Breast epithelium (tissue), 4 donors: ENCODE measurements at regions not wholly inside any gene's neighbourhood (a gene's known extent, or its start where the extent isn't known, plus 50 kb on each side); places are given as distances from the start of the nearest gene placed in this dataset.

Experiments used
- DNase-seq, 2 donors: peaks; one replicate each; pipeline ENCODE4 v3.0.0-alpha.2; 2019; ENCODE audit warnings: low spot score in 2 of 2
- H3K27ac ChIP-seq, 2 donors: fragments of 200-600 bp; sonication (generic) in 1 of 2; one replicate each; pipeline ENCODE4 v1.5.1; 2016 to 2019; ENCODE audit warnings: mild to moderate bottlenecking in 1 of 2
- H3K27me3 ChIP-seq, 2 donors: fragments of 200-600 bp; sonication (generic) in 1 of 2; one replicate each; pipeline versions ENCODE4 v1.5.1 to v1.6.0; 2017 to 2019; ENCODE audit warnings: control low read depth in 1 of 2, mild to moderate bottlenecking in 1 of 2
- H3K36me3 ChIP-seq: fragments of 200-600 bp; one replicate; pipeline ENCODE4 v1.5.1; 2019
- H3K4me1 ChIP-seq, 2 donors: fragments of 200-600 bp; sonication (generic); one replicate each; pipeline ENCODE4 v1.5.1; 2016 to 2019; ENCODE audit warnings: control low read depth in 1 of 2
- H3K4me3 ChIP-seq, 3 donors: fragments of 200-600 bp; sonication (generic); 1 replicate in 2 of 3; 2 replicates in 1 of 3; pipeline ENCODE4 v1.5.1; 2016 to 2019; ENCODE audit warnings: mild to moderate bottlenecking in 3 of 3, moderate library complexity in 2 of 3
- H3K9me3 ChIP-seq, 2 donors: fragments of 200-600 bp; sonication (generic) in 1 of 2; one replicate each; pipeline ENCODE4 v1.5.1; 2016 to 2019; ENCODE audit warnings: control low read depth in 1 of 2
- CTCF ChIP-seq, 3 donors: fragments of 450-650 bp; IDR thresholded peaks; one replicate each; pipeline ENCODE4 v1.5.1; 2016 to 2017; ENCODE audit warnings: antibody characterized with exemption in 3 of 3, mild to moderate bottlenecking in 3 of 3, moderate library complexity in 3 of 3
- POLR2A ChIP-seq: fragments of 450-650 bp; IDR thresholded peaks from one replicate; pipeline ENCODE4 v1.6.1; 2016; ENCODE audit warnings: antibody characterized with exemption, mild to moderate bottlenecking, moderate library complexity
- POLR2AphosphoS5 ChIP-seq, 3 donors: sonication (generic); formaldehyde crosslinking; IDR thresholded peaks; one replicate each; pipeline ENCODE4 v1.6.1; 2017; ENCODE audit warnings: antibody characterized with exemption in 3 of 3
- intact Hi-C: fragments of 100-400 bp; cut with DNase I; formaldehyde crosslinking; loops from one replicate; pipeline ENCODE4 v1.15.1; 2023; ENCODE audit warnings: low total_unique reads

- intact Hi-C loops, result no loop called here
- Histone ChIP-seq H3K9me3 (no peaks in the 10 kb centered on the region), H3K36me3 (no peaks in the 10 kb centered on the region), H3K4me3 (peak overlapping the region in 1 of 3 donors; percentile 51), H3K4me1 (peaks cover 11 to 33% of the 10 kb centered on the region in 2 donors), H3K27me3 (no peaks in the 10 kb centered on the region), H3K27ac (peak overlapping the region; percentile 92 to 96)
- TF ChIP-seq POLR2AphosphoS5 (IDR thresholded peaks at IDR 0.05), result peak; percentile 71 to 83 (median 75)
- TF ChIP-seq POLR2A, result no peak
- peak; percentile 55 to 87 for DNase-seq
These were observed 71.8 kb upstream of the CD180 start for GRCh38 chr5:67268231-67269021.

GRCh38 chr5:67267512-67268216 is 71.1 kb upstream of the CD180 start:
- Histone ChIP-seq H3K36me3 (no peaks in the 10 kb centered on the region), H3K4me3 (no peak overlapping the region), H3K27ac (peak overlapping the region; percentile 92 to 96), H3K9me3 (no peaks in the 10 kb centered on the region), H3K4me1 (peaks cover 11 to 33% of the 10 kb centered on the region in 2 donors), H3K27me3 (no peaks in the 10 kb centered on the region)
- intact Hi-C loops, result no loop called here
- TF ChIP-seq POLR2AphosphoS5 (IDR thresholded peaks at IDR 0.05) (peak in 2 of 3 donors; percentile 12 to 77), POLR2A (no peak), CTCF (IDR thresholded peaks at IDR 0.05) (peak in 1 of 3 donors; percentile 3)
- no peak for DNase-seq

- no peaks in the 10 kb centered on the region for H3K27me3 ChIP-seq
- H3K4me3 ChIP-seq, result no peak overlapping the region
- H3K27ac ChIP-seq, result peak overlapping the region; percentile 92 to 96
- no peaks in the 10 kb centered on the region for H3K36me3 ChIP-seq
- TF ChIP-seq POLR2A, result no peak
- DNase-seq, result no peak
- intact Hi-C loops, result no loop called here
- H3K4me1 ChIP-seq, result peaks cover 11 to 33% of the 10 kb centered on the region in 2 donors
- no peaks in the 10 kb centered on the region for H3K9me3 ChIP-seq
These were observed 70.2 kb upstream of the CD180 start for GRCh38 chr5:67266654-67267350.

GRCh38 chr5:67265951-67266350 is 69.4 kb upstream of the CD180 start:
- TF ChIP-seq CTCF (IDR thresholded peaks at IDR 0.05) (no peak), POLR2AphosphoS5 (IDR thresholded peaks at IDR 0.05) (no peak)
- H3K36me3 ChIP-seq, result no peaks in the 10 kb centered on the region
- H3K4me1 ChIP-seq, result peaks cover 11 to 33% of the 10 kb centered on the region in 2 donors
- no peaks in the 10 kb centered on the region for H3K9me3 ChIP-seq
- no peak overlapping the region for H3K4me3 ChIP-seq
- no peak for DNase-seq
- intact Hi-C loops, result no loop called here
- H3K27ac ChIP-seq, result peak overlapping the region in 1 of 2 donors; percentile 92
- no peaks in the 10 kb centered on the region for H3K27me3 ChIP-seq

GRCh38 chr5:67263656-67264408 is 67.2 kb upstream of the CD180 start:
- H3K4me1 ChIP-seq, result peaks cover 6 to 18% of the 10 kb centered on the region in 2 donors
- H3K9me3 ChIP-seq, result no peaks in the 10 kb centered on the region
- no peaks in the 10 kb centered on the region for H3K27me3 ChIP-seq
- TF ChIP-seq POLR2AphosphoS5 (IDR thresholded peaks at IDR 0.05) (no peak), POLR2A (no peak), CTCF (IDR thresholded peaks at IDR 0.05) (no peak)
- intact Hi-C loops, result no loop called here
- no peak for DNase-seq
- no peak overlapping the region for H3K4me3 ChIP-seq
- H3K27ac ChIP-seq, result no peak overlapping the region
- H3K36me3 ChIP-seq, result no peaks in the 10 kb centered on the region
